Type B pancreatic cell (in vitro differentiated cells): ENCODE measurements at regions not wholly inside any gene's neighbourhood (a gene's known extent, or its start where the extent isn't known, plus 50 kb on each side); places are given as distances from the start of the nearest gene placed in this dataset.
"Not testable (repeated sequence)": the region's sequence is repeated elsewhere in the genome, so short reads cannot be mapped to it uniquely, and the experiment has no call there.

ENCODE experiments used
- DNase-seq: peaks from one replicate; pipeline ENCODE4 v3.0.0; 2021; ENCODE audit warnings: mixed read lengths; ENCODE audit not compliant: unreplicated experiment; ENCODE audit errors: extremely low spot score
- H3K27ac Mint-ChIP-seq: 2 replicates; pipeline ENCODE4 v1.8.0; 2021; ENCODE audit warnings: mild to moderate bottlenecking, mixed read lengths
- H3K27me3 Mint-ChIP-seq: 2 replicates; pipeline ENCODE4 v1.8.0; 2021; ENCODE audit warnings: mixed read lengths
- H3K36me3 Mint-ChIP-seq: 2 replicates; pipeline ENCODE4 v1.8.0; 2021; ENCODE audit warnings: mixed read lengths
- H3K4me1 Mint-ChIP-seq: one replicate; pipeline ENCODE4 v1.8.0; 2021; ENCODE audit warnings: mixed read lengths; ENCODE audit not compliant: unreplicated experiment
- H3K4me3 Mint-ChIP-seq: 2 replicates; pipeline ENCODE4 v1.8.0; 2021; ENCODE audit warnings: mild to moderate bottlenecking, mixed read lengths
- H3K9me3 Mint-ChIP-seq: 2 replicates; pipeline ENCODE4 v1.8.0; 2021; ENCODE audit warnings: mixed read lengths
- CTCF ChIP-seq: fragments of 200-600 bp; sonication (generic); conservative IDR thresholded peaks from 2 replicates; pipeline ENCODE4 v1.5.0; 2021; ENCODE audit warnings: antibody characterized with exemption, mild to moderate bottlenecking

DNA sequence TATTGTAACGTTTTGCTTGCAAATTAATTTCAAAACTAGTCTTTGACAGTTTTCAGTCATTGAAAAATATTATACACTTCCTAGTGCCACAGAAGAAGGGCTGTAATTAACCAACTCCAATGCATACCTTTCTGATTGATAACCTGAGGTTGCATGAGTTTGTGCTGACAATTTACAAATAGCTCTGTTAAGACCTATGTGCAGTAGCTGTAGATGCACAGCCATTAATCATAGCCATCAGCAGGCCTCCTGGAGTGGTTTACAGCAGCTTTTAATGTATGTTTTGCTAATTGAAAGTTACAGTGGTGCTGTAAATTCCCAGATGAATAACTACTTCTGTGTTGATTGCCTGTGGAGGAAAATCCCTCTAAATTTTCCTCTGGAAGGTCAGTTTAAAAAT is 758.1 kb downstream of the SH3BGRL start:
- no peaks in the 10 kb centered on the region for H3K9me3 Mint-ChIP-seq
- H3K27ac Mint-ChIP-seq = no peak overlapping the region
- H3K36me3 Mint-ChIP-seq = no peaks in the 10 kb centered on the region
- H3K4me1 Mint-ChIP-seq = no peaks in the 10 kb centered on the region
- DNase-seq = no peak
- no peaks in the 10 kb centered on the region for H3K27me3 Mint-ChIP-seq
- H3K4me3 Mint-ChIP-seq = no peak overlapping the region
- no peak for TF ChIP-seq CTCF

GRCh38 chrX:81974413-81974812 is 772.5 kb downstream of the SH3BGRL start:
- not testable (repeated sequence) for H3K4me1 Mint-ChIP-seq, H3K9me3 Mint-ChIP-seq, H3K27me3 Mint-ChIP-seq, H3K4me3 Mint-ChIP-seq, H3K27ac Mint-ChIP-seq, H3K36me3 Mint-ChIP-seq, DNase-seq

- H3K4me1 Mint-ChIP-seq = no peaks in the 10 kb centered on the region
- no peak for DNase-seq
Observed at GRCh38 chrX:81979806-81980515, 778.1 kb downstream of the SH3BGRL start.

DNA sequence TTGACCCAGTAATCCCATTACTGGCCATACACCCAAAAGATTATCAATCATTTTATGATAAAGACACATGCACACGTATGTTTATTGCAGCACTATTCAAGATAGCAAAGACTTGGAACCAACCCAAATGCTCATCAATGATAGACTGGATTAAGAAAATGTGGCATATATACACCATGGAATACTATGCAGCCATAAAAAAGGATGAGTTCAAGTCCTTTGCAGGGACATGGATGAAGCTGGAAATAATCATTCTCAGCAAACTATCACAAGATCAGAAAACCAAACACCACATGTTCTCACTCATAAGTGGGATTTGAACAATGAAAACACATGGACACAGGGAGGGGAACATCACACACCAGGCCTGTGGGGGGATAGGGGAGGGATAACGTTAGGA is 785.3 kb downstream of the SH3BGRL start:
- H3K9me3 Mint-ChIP-seq, DNase-seq, H3K27ac Mint-ChIP-seq, H3K27me3 Mint-ChIP-seq, H3K4me1 Mint-ChIP-seq, H3K4me3 Mint-ChIP-seq, H3K36me3 Mint-ChIP-seq: not testable (repeated sequence)

More at GRCh38 chrX:81979806-81980515, 778.1 kb downstream of the SH3BGRL start:
- Mint-ChIP-seq H3K4me3 (no peak overlapping the region), H3K27me3 (no peaks in the 10 kb centered on the region), H3K36me3 (no peaks in the 10 kb centered on the region), H3K9me3 (peaks cover 5% of the 10 kb centered on the region), H3K27ac (no peak overlapping the region)
- no peak for TF ChIP-seq CTCF

DNA sequence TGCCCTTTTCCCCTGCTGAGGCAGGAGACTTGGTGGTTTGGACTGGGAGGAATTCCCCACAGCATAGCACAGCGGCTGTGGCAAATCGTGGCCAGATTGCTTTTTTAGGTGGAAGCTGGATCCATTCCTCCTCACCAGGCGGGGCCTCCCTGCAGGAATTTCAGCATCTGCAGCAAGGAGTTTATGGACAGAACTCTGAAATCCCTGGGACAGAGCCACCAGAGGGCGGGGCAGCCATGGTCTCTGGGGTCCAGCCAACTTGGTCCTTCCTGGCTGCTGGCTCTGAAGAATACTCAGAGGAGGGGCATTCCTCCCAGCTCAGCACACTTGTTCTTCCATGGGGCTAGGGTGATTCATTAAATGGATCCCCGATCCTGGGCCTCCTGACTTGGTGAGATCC is 794.3 kb downstream of the SH3BGRL start:
- Mint-ChIP-seq H3K27ac (no peak overlapping the region), H3K4me3 (no peak overlapping the region), H3K27me3 (no peaks in the 10 kb centered on the region), H3K36me3 (no peaks in the 10 kb centered on the region), H3K9me3 (peaks cover 8% of the 10 kb centered on the region), H3K4me1 (no peaks in the 10 kb centered on the region)
- no peak for TF ChIP-seq CTCF
- no peak for DNase-seq

DNA sequence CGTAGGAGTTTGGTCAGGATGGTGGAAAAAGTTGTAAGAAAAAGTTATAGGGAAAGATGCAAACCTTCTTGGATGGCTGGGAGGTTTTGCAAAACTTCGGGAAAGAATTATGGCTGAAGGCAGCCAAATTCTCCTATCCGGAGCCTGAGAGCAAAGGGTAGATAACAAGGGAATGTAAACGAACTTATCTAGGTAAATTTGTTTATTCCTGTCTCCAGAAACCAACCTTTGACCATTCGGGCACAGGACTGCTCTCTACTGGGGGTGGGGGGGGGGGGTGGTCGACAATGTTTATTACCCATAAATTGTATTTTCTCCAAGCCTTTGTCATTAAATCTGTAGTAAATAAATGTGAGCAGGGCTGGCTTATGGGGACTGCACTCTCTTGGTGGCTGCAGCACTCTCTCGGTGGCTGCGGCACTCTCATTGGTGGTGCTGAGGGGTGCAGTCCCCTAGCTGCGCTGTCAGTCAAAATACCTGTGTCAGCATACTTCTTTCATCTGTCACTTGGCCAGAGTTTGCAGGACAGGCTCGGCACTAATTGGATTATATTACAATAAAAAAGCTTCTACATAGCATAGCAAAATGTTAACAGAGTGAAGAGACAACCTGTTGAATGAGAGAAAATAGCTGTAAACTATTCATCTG is 827.8 kb downstream of the SH3BGRL start:
- Mint-ChIP-seq H3K4me3 (no peak overlapping the region), H3K4me1 (no peaks in the 10 kb centered on the region), H3K9me3 (peaks cover 5% of the 10 kb centered on the region), H3K27me3 (no peaks in the 10 kb centered on the region), H3K27ac (no peak overlapping the region), H3K36me3 (no peaks in the 10 kb centered on the region)
- DNase-seq = no peak
- TF ChIP-seq CTCF = no peak
